Omental fat pad (tissue), 3 donors: ENCODE measurements at regions not wholly inside any gene's neighbourhood (a gene's known extent, or its start where the extent isn't known, plus 50 kb on each side); places are given as distances from the start of the nearest gene placed in this dataset.

Experiments used
- ATAC-seq: fragments of 150-250 bp; one replicate; pipeline ENCODE4 v1.9.1; 2016; ENCODE audit warnings: mild to moderate bottlenecking, moderate library complexity; ENCODE audit not compliant: low FRiP score
- DNase-seq: peaks from one replicate; pipeline ENCODE4 v3.0.0-alpha.2; 2019; ENCODE audit warnings: low spot score
- CTCF ChIP-seq, 3 donors: fragments of 450-650 bp; IDR thresholded peaks; one replicate each; pipeline ENCODE4 v1.5.1; 2016 to 2017; ENCODE audit warnings: antibody characterized with exemption in 3 of 3, mild to moderate bottlenecking in 3 of 3, moderate library complexity in 2 of 3

GRCh38 chr13:40486518-40487163, 179.8 kb downstream of the FOXO1 start:
- DNase-seq (no peak), ATAC-seq (no peak)
- no peak for TF ChIP-seq CTCF (IDR thresholded peaks at IDR 0.05)

- no peak for TF ChIP-seq CTCF (IDR thresholded peaks at IDR 0.05)
- no peak for ATAC-seq
These were observed 177.5 kb downstream of the FOXO1 start for GRCh38 chr13:40488869-40489391.

GRCh38 chr13:40490086-40490758, 176.2 kb downstream of the FOXO1 start:
- no peak for TF ChIP-seq CTCF (IDR thresholded peaks at IDR 0.05)
- DNase-seq (no peak), ATAC-seq (no peak)

More at GRCh38 chr13:40488869-40489391, 177.5 kb downstream of the FOXO1 start:
- DNase-seq = no peak

GRCh38 chr13:40492511-40492910, 173.9 kb downstream of the FOXO1 start:
- no peak for TF ChIP-seq CTCF (IDR thresholded peaks at IDR 0.05)
- no peak for DNase-seq
- no peak for ATAC-seq

GRCh38 chr13:40494513-40494912, 171.9 kb downstream of the FOXO1 start:
- ATAC-seq = no peak
- no peak for TF ChIP-seq CTCF (IDR thresholded peaks at IDR 0.05)

GRCh38 chr13:40494946-40495620, 171.4 kb downstream of the FOXO1 start:
- no peak for TF ChIP-seq CTCF (IDR thresholded peaks at IDR 0.05)
- ATAC-seq (no peak), DNase-seq (no peak)

More at GRCh38 chr13:40494513-40494912, 171.9 kb downstream of the FOXO1 start:
- DNase-seq = no peak
